ENCODE measurements at regions not wholly inside any gene's neighbourhood (a gene's known extent, or its start where the extent isn't known, plus 50 kb on each side); places are given as distances from the start of the nearest gene placed in this dataset.
A peak's percentile ranks its signal among the peaks of the same experiment; 100 is the strongest.

DNA sequence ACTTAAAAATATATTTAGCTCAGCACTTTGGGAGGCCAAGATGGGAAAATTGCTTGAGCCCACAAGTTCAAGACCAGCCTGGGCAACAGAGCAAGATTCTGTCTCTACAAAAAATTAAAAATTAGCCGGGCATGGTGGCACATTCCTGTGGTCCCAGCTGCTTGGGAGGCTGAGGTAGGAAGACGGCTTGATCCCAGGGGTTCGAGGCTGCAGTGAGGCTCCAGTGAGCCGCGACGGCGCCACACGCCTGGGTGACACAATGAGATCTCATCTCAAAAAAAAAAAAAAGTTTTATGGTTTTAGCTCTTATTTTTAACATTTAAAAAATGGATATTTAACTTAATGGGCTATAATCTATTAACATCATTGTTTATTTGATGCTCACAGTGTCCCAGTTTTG, 97.2 kb upstream of the RIPOR2 start:
- POLR2A ChIA-PET = no interaction called here
- H3K27me3 Mint-ChIP-seq = no peaks in the 10 kb centered on the region
- H3K36me3 Mint-ChIP-seq (ENCODE audit: low read depth) = no peaks in the 10 kb centered on the region
- no peak overlapping the region for H3K27ac Mint-ChIP-seq
- CTCF ChIA-PET = interaction anchor here (0.7 to 2.9 kb wide), 7 partner anchors 10 to 510 kb away, joined by 3 to 16 read pairs (median 5); no protein-coding TSS in a partner anchor
- intact Hi-C loops (cut with micrococcal nuclease) = no loop called here
- TF ChIP-seq, protein P1, sequence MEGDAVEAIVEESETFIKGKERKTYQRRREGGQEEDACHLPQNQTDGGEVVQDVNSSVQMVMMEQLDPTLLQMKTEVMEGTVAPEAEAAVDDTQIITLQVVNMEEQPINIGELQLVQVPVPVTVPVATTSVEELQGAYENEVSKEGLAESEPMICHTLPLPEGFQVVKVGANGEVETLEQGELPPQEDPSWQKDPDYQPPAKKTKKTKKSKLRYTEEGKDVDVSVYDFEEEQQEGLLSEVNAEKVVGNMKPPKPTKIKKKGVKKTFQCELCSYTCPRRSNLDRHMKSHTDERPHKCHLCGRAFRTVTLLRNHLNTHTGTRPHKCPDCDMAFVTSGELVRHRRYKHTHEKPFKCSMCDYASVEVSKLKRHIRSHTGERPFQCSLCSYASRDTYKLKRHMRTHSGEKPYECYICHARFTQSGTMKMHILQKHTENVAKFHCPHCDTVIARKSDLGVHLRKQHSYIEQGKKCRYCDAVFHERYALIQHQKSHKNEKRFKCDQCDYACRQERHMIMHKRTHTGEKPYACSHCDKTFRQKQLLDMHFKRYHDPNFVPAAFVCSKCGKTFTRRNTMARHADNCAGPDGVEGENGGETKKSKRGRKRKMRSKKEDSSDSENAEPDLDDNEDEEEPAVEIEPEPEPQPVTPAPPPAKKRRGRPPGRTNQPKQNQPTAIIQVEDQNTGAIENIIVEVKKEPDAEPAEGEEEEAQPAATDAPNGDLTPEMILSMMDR (IDR thresholded peaks at IDR 0.05) = no peak
- H3K4me3 Mint-ChIP-seq = no peak overlapping the region
- H3K9me3 Mint-ChIP-seq = no peaks in the 10 kb centered on the region
- peaks cover 42% of the 10 kb centered on the region for H3K4me1 Mint-ChIP-seq (ENCODE audit: low read depth)
- DNase-seq (no peak), ATAC-seq (no peak)

GRCh38 chr6:25034431-25034921, 98.7 kb upstream of the RIPOR2 start:
- DNase-seq (no peak), ATAC-seq (no peak)
- intact Hi-C loops (cut with micrococcal nuclease) = no loop called here
- POLR2A ChIA-PET = interaction anchor here (1.7 to 4.4 kb wide), 3 partner anchors 8 to 56 kb away, joined by 3 to 32 read pairs (median 8); no protein-coding TSS in a partner anchor
- CTCF ChIA-PET = interaction anchor here (0.9 to 11.9 kb wide), 9 partner anchors 8 to 82 kb away, joined by 3 to 122 read pairs (median 4); no protein-coding TSS in a partner anchor
- peaks cover 7% of the 10 kb centered on the region for H3K36me3 Mint-ChIP-seq (ENCODE audit: low read depth)
- H3K4me1 Mint-ChIP-seq (ENCODE audit: low read depth) = peaks cover 48% of the 10 kb centered on the region
- TF ChIP-seq, protein P1 (IDR thresholded peaks at IDR 0.05) = no peak
- no peaks in the 10 kb centered on the region for H3K27me3 Mint-ChIP-seq
- peak overlapping the region; percentile 84 for H3K27ac Mint-ChIP-seq
- peak overlapping the region; percentile 77 for H3K4me3 Mint-ChIP-seq
- H3K9me3 Mint-ChIP-seq = peaks cover 3% of the 10 kb centered on the region

- TF ChIP-seq, protein P1 (IDR thresholded peaks at IDR 0.05) = no peak
- ATAC-seq (no peak), DNase-seq (no peak)
- intact Hi-C loops (cut with micrococcal nuclease) = no loop called here
- CTCF ChIA-PET = interaction anchor here (0.9 to 11.9 kb wide), 12 partner anchors 9 to 179 kb away, joined by 3 to 122 read pairs (median 4); no protein-coding TSS in a partner anchor
- Mint-ChIP-seq H3K4me3 (peak overlapping the region; percentile 77), H3K27me3 (no peaks in the 10 kb centered on the region), H3K27ac (peak overlapping the region; percentile 84), H3K36me3 (ENCODE audit: low read depth) (peaks cover 7% of the 10 kb centered on the region), H3K9me3 (peaks cover 3% of the 10 kb centered on the region), H3K4me1 (ENCODE audit: low read depth) (peaks cover 53% of the 10 kb centered on the region)
- POLR2A ChIA-PET = interaction anchor here (0.6 to 4.4 kb wide), 7 partner anchors 8 to 991 kb away, joined by 3 to 32 read pairs (median 3); partner anchors contain the start of gene RIPOR2
Observed at GRCh38 chr6:25035174-25035511, 99.4 kb upstream of the RIPOR2 start.

GRCh38 chr6:25035512-25036435, 100.0 kb upstream of the RIPOR2 start:
- ChIA-PET CTCF (interaction anchor here (0.8 to 11.9 kb wide), 14 partner anchors 9 to 180 kb away, joined by 3 to 122 read pairs (median 4); no protein-coding TSS in a partner anchor), POLR2A (interaction anchor here (0.6 to 4.4 kb wide), 7 partner anchors 9 to 991 kb away, joined by 3 to 32 read pairs (median 3); partner anchors contain the start of gene RIPOR2)
- intact Hi-C loops (cut with micrococcal nuclease) = no loop called here
- no peaks in the 10 kb centered on the region for H3K27me3 Mint-ChIP-seq
- peak; percentile 45 for ATAC-seq
- peak overlapping the region; percentile 77 for H3K4me3 Mint-ChIP-seq
- peaks cover 3% of the 10 kb centered on the region for H3K9me3 Mint-ChIP-seq
- peaks cover 55% of the 10 kb centered on the region for H3K4me1 Mint-ChIP-seq (ENCODE audit: low read depth)
- peaks cover 8% of the 10 kb centered on the region for H3K36me3 Mint-ChIP-seq (ENCODE audit: low read depth)
- peak overlapping the region; percentile 84 for H3K27ac Mint-ChIP-seq
- peak; percentile 34 for DNase-seq
- TF ChIP-seq, protein P1 (IDR thresholded peaks at IDR 0.05) = no peak

All from activated CD8-positive, alpha-beta T cell treated with anti-CD3 and anti-CD28 coated beads for 36 hours (primary cell).